PFSK-1 (cell line): ENCODE measurements at regions not wholly inside any gene's neighbourhood (a gene's known extent, or its start where the extent isn't known, plus 50 kb on each side); places are given as distances from the start of the nearest gene placed in this dataset.

Experiments
- POLR2AphosphoS5 ChIP-seq: IDR thresholded peaks from 2 replicates; pipeline ENCODE4 v1.6.1; 2012; ENCODE audit warnings: low read depth, mild to moderate bottlenecking, control low read depth, low read length, moderate library complexity
- SIN3A ChIP-seq: IDR thresholded peaks from 2 replicates; pipeline ENCODE4 v1.6.1; 2012; ENCODE audit warnings: mild to moderate bottlenecking, low read length, moderate library complexity, borderline replicate concordance; ENCODE audit not compliant: insufficient read depth
- TAF1 ChIP-seq: IDR thresholded peaks from 2 replicates; pipeline ENCODE4 v1.6.1; 2012; ENCODE audit warnings: low read length, control low read depth, borderline replicate concordance; ENCODE audit not compliant: insufficient read depth

- TF ChIP-seq POLR2AphosphoS5: no peak
- TF ChIP-seq TAF1: no peak
- no peak for TF ChIP-seq SIN3A
These were observed 1382.5 kb downstream of the C4orf33 start for GRCh38 chr4:130478406-130478805.
